Stimulated activated CD8-positive, alpha-beta memory T cell treated with anti-CD3 and anti-CD28 coated beads, Interleukin-4, amount 100 ng/mL, for 24 hours (primary cell): ENCODE measurements at regions not wholly inside any gene's neighbourhood (a gene's known extent, or its start where the extent isn't known, plus 50 kb on each side); places are given as distances from the start of the nearest gene placed in this dataset.

ENCODE experiments used
- DNase-seq: peaks from one replicate; pipeline ENCODE4 v3.0.0-alpha.2; 2020; ENCODE audit warnings: low read depth

DNA sequence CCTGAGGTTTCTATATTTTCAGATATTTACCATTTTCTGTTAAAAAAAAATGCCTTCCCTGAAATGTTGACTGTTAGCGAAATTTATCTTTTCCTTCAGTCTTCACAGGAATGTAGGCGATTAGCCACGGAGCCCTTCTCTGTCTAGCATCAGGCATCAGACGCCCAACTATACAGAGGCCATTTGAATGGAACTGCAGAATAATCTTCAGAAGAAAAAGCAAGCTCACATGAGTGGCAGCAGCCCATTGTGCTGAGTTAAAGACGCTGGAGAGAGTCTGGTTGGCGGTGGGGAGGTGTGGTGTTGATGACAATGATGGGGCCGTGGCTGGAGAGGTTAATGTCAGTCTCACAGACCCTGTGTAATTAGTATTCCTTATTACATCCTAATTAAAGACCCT lies 196.8 kb upstream of the LEF1 start:
- DNase-seq: no peak

DNA sequence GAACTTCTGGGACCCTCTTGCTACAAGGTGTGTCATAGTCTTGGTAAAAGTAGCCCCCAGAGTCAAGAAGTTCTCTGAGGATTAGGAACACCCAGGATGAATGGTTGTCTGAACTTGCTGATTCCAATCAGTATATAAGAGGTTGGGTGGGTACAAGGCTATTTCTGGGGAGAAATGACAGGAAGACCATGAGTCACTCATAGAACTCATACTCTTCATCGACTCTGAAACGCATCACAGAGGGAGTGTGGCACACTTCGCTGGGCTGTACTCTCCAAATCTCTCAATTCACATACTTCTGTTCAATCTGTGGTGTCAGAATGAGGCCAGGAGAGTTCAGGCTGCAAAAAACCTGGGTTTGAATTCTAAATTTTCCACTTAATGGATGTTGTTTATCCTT lies 193.2 kb upstream of the LEF1 start:
- no peak for DNase-seq

DNA sequence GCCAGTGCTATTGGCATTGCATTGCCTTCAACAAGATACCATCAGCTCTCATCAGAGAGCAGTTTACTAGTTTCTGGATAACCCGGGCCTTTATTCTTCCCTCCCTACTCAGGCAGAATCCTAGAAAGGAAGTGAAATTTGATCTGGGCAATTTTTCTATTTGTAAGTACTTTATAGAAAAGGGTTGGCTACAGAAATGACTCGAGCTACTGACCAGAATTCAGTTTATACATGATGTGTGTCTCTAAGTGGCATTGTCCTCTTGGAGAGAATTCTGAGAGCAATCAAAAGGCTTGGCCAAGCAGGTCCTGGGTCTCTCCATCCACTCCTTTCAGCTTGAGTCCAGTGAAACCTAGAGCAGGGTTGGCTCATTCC lies 192.7 kb upstream of the LEF1 start:
- no peak for DNase-seq

DNA sequence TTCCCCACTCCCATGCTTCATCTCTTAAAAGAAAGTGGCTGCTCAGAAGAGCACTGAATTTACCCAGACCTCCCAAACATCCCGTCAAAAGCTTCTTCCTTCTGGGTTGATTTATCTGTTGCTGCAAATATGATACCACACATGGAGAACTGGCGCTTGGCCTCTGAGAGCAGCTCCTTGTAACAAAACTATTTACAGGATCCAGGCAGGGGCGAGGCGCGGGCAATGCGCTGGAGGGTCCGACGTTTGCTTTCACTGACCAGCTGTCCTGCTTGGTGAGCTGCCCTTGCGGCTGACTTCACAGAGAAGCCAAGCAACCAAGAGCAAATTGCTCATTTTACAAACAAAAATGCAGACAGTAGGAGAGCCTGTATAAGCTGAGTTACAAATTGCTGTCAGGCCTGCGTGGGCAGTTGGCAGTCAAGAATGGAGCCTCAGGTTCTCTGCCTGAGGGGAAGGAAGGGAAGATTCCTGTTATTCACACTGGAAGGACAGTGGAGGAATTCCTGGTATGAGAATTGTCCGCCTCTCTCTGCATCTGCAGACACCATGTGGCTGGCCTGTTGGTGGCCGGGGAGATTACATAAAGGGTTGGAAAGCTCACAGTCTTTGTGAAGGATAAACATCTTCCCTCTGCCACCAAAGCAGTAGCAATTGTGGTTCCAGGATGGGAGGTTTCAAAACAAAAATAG lies 192.2 kb upstream of the LEF1 start:
- no peak for DNase-seq

GRCh38 chr4:108359986-108360681 lies 191.4 kb upstream of the LEF1 start:
- no peak for DNase-seq

DNA sequence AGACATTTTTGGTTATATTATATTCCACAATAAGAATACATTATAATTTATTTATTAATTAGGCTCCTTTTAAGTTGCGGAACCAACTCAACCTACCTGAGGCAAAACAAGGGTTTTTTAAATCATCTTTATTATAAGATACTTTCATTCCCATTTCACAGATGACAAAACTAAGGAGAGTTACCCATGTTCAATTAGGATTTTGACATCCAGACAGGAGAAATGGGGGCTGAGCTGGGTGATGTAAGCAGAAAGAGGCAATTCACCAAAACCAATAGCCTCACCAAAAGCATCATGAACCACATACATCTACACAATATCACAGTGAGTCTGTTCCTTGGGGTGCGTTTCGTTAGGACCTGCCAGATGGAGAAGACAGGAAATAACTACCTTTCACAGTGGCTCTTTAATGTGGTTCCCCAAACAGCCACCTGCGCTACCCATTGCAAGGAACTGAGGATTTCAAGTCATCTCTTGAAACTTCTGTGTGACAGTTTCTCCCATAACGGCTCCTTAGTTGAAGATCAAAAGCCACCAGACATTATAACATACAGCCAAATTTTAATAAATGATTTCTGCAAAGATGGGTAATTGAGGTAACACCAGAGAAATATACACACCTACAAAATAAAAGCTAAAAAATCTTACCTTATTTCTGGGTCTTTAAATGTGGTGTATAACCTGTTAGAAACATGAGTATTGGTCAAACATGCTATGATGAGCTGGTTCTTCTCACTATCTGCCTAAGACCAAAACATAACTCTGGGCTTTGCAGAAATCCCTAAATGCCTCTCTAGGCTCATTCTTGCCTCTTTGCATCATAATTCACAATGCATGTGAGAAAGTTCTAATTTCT lies 190.6 kb upstream of the LEF1 start:
- no peak for DNase-seq

- DNase-seq: no peak
Observed at GRCh38 chr4:108355902-108356535, 187.3 kb upstream of the LEF1 start.

- no peak for DNase-seq
Observed at GRCh38 chr4:108355186-108355901, 186.6 kb upstream of the LEF1 start.

GRCh38 chr4:108352664-108353308 lies 184.1 kb upstream of the LEF1 start:
- DNase-seq: no peak

- no peak for DNase-seq
Observed at GRCh38 chr4:108351791-108352190, 183.1 kb upstream of the LEF1 start.

- no peak for DNase-seq
Observed at GRCh38 chr4:108350332-108350731, 181.6 kb upstream of the LEF1 start.

- DNase-seq: no peak
Observed at GRCh38 chr4:108346818-108347210, 178.1 kb upstream of the LEF1 start.

DNA sequence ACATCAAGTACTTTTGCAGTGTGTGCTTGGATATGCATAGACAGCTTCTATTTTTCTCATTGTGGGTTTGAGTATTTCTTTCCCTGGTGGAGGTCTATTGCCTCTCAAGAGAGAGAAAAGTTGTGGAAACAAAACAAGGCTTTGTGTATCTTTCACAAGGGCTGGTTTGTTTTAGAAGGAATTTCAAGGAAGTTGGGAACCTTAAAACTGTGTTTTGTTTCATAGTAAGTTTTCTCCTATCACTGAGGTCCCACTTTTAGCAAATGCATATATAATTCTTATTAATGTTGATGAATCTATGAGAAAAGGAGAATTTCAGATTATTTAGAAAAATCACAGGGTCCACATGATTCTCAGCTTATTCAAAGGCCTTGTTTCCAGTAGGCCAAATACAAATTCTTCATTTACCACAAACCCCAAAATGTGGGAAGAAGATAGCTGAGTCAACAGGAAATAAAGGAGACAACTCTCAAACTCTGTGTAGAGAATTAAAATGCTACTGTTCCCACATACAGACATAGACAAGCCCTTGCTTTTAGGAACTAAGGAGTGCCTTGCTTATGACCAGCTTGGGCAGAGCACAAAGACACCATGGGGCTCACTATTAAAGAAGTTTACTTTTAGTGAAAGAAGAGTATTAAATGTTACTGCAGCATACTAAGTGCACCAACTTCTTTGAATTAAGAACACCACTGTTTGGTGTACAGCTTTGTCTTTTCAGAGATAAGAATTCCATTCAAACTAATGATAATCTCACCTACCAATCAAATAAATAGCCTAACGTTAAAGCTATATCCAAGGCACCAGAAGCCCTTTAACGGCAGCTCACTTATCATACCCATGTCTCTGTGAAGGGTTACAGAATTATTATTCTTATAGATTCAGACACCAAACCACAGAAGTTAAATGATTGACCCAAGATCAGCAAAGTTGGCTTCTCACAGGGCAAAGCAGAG lies 177.4 kb upstream of the LEF1 start:
- no peak for DNase-seq

DNA sequence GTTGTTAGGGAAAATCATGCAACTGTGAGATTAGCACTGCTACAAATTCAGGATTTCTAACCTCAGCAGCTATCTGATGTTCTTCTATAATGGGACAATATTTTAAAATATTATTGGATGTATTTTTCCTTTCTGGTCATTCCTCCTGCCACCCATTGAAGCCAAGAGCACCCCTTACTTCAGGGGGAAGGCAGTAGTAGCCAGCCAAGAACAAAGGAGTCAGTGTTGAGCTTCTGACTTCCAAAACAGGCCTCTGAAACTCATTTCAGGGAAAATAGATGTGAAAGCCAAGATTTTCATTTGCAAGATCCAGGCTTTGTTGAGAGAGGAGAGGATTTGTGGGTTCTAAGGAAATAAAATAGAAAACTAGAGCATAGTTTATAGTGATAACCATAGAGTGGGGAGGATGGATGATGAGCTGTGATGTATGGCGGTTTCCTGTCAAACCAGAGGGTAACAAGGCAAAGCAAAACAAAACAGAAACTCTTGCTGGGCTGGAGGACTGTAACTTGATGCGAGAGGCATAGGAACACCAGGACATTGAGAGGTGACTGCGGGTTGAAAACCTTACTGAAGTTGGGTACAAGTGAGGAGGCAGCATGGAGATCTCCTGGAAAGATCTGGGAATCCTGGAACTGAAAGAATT lies 173.7 kb upstream of the LEF1 start:
- DNase-seq: no peak

DNA sequence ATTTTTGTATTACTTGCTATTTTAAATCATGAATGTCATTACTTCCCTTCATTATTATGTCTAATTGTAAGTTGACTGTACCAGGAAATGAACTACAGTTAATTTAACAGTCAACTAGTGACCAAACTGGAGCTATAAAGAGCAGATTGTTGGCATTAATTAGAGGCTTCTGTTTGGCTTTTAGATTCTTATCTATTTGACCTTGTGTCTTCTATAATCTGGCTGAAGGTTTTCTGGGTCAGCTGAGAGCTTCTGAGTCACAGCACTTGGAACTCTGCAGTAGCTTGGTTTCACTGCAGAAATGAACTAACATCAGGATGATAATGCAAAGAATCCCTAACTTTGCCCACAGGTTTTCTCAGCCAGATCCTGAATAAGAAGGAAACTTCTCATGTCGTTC lies 169.2 kb upstream of the LEF1 start:
- DNase-seq: no peak

DNA sequence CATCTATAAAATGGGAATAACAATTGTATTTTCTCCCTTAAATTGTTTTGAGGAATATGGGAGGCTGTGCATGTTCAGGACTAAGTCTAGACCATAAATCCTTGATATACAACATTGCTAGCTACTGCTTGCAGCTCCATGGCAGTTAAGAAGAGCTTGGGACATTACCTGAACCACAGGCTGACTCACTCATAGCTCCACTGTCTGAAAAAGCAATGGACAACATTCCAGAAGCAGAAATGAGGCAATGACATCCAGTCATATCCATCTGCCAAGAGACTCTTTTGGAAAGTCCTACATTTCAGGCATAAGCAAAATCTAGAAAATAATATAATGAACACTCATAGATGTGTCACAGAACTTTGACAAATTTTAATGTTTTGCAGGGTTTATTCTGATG lies 167.3 kb upstream of the LEF1 start:
- no peak for DNase-seq

GRCh38 chr4:108335081-108335480 lies 166.3 kb upstream of the LEF1 start:
- no peak for DNase-seq

GRCh38 chr4:108334031-108334430 lies 165.3 kb upstream of the LEF1 start:
- no peak for DNase-seq

- DNase-seq: no peak
Observed at GRCh38 chr4:108333353-108333942, 164.7 kb upstream of the LEF1 start.
